ENCODE measurements at regions not wholly inside any gene's neighbourhood (a gene's known extent, or its start where the extent isn't known, plus 50 kb on each side); places are given as distances from the start of the nearest gene placed in this dataset.
A peak's percentile ranks its signal among the peaks of the same experiment; 100 is the strongest.

DNA sequence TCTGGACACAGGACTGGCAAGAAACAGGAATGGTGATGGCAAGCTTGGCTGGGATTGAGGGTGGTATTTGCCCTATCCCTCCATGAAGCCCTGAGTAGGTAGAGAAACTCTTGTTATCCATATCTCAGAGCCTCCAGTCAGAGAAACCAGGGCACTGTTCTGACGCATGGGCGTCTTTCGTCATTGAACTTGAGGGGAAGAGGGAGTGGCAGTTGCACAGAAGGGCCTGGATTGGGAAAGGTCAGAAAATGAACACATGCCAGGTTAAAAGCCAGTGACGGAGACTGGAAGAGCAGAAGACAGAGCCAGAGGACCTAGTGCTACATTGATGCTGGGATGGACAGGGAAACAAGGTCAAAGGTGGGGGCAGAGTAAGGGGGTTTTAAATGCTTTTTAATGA lies 516.7 kb downstream of the PLPP3 start:
- DNase-seq: no peak

DNA sequence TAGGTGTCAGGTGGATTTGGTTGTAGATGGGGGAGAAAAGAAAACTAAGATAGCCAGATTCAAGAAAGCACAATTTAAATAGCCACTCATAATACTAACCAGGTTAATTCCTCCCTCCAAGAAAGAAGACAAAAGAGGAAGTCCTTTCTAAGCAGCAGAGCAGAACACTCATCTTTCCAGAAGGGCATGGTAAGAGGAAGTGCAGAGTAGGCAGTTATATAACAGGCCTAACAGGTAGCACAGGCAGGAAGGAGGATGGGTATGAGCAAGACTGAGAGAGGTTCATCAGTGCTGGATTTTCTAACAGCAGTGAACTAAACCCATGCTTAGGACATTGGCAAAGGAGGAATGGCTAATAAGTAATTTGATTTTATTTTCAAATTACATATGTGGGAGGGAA lies 517.5 kb downstream of the PLPP3 start:
- no peak for DNase-seq

DNA sequence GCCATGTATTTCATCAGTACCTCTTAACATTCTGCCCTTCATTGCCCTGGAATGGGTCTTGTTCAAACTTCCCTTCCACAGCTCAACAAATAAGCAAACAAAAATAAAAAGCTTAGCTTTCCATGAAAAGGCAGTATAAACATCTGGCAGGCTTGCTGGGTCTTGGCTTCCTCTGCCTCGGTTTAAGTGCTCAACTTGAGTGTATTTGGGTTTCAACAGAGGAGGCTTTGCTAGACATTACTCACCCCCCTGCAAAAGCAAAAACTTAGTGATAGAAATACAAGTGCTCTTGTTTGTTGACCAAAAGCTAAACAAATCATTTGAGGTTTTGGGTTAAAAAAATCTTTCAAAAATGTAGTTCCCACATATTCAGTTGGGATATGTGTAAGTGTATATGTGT lies 518.5 kb downstream of the PLPP3 start:
- peak in 1 of 2 experiments; percentile 20 for DNase-seq

DNA sequence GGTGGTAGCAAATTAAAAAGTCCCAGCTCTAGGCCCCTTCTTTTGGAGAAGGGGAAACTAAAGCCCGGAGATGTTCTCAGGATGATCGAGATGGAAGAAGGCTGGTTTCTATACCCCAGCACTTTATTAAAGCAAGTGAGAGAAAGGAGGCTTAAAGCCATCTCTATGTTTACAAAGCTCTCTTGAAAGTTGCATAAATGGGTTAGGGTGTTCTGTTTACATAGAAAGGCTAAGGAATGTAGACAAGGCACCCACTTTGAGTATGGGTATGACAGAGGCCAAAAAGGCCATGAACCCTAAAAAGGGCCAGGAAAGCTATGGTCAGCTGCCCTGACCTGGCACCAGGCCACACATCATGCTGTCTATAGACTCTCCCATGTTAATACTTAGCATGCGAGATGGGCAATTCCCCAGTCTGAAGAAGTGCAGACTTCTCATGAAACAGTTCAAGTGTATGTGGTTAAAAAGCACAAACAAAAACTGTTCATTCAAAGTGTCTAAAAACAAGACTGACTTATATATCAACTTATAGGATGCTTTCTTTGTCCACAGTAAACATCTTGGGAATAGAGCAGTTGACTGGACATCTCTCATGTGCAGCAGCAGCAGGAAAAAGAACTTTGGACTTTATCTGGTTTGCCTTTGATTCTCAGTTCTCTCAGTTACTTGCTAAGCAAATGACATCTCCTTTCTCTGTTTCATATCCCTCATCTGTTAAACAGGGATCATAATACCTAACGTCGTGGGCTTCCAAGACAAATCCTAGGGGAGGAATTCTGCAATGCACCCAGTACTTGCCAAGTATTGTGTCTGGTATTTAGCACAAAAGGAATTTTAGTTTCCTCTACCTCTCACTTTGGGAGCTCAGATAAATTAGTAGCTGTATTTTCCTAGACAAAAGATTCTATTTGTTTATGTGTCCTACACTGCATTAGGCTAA lies 521.6 kb downstream of the PLPP3 start:
- DNase-seq: no peak

DNA sequence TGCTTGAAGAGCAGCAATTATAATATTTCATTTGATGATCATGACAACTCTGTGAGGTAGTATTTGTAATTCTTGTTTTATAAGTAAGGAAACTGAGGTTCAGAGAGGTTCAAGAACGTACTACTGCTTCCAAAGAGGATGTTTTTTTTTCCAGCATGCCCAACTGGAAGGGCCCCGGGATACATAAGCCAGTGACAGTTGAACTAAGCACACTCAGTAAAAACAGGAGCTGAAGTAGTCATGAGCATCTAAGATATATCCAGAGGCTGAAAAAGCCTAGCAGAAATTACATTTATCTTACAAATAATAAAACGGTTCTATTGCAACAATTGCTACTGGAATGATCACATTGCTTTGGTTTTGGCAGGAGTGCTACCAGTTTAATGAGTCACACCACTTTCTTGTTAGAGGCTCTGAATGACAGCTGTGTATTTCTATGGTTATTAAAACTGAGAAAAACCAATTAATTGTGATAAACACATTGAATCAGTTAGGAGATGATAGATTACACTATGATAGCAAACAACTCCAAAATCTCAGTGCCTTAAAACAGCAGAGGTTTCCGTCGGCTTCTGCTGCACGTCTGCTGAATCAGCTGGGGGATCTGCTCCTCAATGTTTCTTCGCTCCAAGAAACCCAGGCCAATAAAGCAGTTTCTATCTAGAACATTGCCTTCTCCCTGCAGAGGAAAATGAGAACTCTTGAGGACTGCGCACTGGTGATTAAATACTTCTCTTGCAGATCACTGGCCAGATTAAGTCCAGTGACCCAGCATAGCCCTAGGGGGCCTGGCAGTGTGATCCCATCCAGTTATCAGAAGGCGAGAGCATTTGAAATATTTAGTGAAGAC lies 522.7 kb downstream of the PLPP3 start:
- DNase-seq: peak in 1 of 2 experiments; percentile 34

DNA sequence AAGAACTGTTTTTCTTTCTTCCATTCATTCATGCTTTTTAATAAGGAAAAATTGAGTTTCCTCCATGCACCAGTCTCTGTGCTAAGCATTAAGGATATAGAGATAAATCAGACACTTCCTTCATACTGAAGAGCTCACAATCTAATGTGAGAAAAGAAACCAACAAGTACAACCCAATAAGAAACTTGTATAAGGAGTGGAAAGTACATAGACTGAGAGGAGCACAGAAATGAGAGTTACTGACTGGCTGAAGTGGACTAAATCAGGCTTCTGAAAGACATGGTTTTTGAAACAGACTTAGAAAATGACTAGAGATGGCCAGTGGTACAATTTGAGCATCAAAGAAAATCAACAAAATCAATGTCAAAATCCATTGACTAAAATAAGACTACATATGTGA lies 524.4 kb downstream of the PLPP3 start:
- DNase-seq: no peak

DNA sequence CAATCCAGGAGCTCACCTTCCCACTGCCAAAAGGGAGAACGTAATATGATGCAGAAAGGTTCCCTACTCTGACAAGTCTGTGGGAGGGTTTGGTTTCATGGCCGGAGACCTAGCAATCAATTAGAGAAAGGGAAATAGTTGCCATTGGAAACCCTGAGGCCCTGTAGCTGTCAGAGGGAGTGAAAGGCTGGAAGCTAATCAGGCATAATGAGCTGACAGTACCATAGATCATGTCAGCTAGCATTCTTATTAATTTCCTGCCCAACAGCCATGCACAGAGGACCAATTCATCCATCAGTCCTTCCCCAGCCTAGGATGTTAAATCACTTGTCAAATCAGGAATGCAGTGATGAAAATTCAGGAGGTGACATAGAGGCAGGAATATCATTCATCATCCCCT lies 527.3 kb downstream of the PLPP3 start:
- no peak for DNase-seq

DNA sequence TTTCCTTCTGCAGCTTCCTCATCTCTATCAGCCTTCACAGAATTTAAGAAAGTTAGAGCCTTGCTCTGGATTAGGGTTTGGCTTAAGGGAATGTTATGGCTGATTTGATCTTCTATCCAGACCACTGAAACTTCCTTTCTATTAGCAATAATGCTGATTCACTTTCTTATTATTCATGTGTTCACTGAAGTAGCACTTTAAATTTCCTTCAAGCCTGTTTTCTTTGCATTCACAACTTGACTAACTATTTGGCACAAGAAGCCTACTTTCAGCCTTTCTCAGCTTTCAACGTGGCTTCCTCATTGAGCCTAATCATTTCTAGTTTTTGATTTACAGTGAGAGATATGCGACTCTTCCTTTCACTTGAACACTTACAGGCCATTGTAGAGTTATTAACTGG lies 528.5 kb downstream of the PLPP3 start:
- DNase-seq: no peak

DNA sequence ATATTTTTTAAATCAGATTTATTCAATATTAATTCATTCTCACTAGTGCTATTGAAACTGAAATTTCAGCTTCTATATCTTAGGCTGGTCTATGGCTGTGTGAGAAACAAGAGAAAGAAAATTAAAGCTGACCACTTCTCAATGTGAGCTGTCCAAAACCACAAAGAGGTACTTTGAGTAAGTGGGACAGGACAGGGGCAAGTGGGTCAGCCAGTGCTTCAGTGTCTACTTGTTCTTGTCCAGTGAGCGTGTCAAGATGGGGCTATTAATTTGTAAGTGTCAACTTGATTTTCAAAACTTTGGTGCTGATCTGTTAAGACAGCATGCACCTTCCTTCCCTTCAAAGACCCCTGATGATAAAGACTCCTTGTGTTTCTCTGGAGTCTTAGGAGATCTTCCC lies 533.9 kb downstream of the PLPP3 start:
- DNase-seq: no peak

DNA sequence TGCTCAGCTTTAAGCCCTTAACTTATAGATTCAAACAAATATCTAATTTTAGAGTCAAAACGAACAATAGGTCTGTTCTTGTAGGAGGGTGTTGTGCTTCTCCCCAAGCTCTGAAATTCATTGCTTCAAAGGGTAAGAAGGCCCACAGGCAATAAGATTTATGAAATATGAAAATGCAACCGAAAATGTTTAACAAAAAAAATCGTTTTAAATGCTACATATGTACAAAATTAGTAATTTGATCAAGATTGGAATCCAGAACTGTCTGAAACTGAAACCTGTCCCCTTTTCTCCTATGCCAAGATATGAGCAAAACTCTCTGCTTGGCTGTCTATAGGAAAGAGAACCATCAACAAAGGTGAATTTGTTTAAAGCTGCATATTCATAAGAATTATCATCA lies 534.3 kb downstream of the PLPP3 start:
- DNase-seq: no peak

DNA sequence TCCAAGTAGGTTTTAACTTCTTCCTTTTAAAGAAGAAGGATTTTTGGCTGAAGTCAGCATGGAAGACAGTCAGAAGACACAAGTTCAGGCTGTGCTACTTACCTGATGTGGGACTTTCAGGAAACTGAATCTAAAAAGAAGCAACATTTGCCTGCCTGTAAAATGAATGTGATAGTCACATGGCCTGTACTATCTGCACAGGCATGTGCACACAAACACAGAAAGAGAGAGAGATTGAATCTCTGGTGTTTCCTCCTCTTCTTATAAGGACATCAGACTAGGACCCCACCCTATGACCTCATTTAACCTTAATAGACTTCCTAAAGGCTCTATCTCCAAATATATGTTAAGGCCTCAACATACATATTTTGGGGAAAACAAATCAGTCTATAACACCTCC lies 542.9 kb downstream of the PLPP3 start:
- DNase-seq: no peak

DNA sequence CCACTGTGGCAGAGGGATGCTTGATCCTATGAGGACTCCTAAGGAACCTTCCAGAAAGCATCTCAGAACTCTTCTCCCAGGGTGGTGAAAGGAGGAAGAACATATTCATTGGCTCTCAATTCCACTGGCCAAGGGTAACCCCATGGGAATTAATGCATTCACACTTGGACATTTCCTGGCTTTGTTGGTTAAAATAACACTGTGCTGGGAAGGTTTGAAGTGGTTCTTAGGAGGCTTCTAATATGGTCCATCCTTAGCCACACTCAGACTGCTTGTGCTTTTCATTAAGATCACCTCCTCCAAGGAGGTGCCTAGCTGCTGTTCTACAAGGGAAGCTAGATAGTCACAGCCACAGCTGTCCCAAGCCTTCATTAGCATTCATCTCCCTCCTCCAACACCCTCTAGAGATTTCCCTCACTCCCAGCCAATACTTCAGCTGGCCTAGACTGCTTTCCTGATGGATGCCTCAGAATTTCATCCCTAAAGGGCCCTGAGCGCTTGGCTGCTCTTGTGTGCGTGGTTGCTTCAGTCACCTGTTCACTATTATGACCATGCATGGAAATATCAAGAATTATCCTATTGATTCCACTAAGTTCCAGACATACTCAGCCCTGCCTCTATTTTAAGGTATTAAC lies 544.4 kb downstream of the PLPP3 start:
- DNase-seq: no peak

DNA sequence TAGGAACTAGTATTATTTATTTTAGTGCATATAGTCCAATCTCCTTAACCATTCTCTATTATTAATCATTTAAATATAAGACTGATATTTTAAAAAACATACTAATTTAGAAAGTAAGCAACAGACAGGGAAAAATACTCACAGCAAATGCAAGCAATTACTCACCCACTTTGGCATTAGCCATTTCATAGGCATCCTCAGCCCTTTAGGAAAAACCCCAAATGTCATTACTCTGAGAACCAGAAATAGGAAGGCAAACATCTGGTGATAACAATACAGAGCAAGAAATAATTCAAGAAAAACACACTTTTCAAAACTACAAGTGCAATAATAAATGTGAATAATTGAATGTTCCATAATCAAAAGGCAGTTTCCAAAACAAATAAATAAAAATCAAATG lies 545.1 kb downstream of the PLPP3 start:
- no peak for DNase-seq

DNA sequence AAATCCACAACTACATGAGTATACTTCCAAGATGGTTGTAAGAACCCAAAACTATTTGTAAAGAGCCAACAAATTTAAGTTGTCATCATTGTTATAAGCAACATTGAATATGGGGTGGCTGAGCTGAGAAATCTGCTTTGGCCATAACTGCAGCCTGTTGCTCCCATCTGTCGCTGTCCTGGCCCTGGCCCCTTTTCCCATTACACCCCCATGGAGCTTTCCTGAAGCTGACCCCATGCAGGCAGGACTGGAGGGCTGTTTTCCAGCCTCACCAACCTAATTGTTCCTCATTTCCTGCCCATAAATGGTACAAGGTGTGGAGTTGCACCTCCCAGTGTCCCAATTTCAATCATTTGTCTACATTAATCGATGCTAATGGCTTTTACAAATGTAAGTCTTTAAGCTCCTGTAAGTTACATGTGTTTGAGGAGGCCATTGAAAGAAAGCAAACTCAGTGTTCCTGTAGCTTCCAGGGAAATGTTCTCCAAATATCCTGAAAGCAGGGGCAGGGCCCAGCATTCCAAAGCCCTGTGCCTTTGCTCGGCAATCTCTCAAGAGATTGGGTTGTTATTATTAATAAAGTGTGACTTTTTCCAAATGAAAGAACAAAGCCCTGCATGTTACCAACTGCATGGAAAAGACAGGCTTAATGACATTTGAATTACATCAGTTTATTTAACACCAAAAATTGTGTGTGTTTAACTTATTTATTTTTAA lies 545.9 kb downstream of the PLPP3 start:
- no peak for DNase-seq

DNA sequence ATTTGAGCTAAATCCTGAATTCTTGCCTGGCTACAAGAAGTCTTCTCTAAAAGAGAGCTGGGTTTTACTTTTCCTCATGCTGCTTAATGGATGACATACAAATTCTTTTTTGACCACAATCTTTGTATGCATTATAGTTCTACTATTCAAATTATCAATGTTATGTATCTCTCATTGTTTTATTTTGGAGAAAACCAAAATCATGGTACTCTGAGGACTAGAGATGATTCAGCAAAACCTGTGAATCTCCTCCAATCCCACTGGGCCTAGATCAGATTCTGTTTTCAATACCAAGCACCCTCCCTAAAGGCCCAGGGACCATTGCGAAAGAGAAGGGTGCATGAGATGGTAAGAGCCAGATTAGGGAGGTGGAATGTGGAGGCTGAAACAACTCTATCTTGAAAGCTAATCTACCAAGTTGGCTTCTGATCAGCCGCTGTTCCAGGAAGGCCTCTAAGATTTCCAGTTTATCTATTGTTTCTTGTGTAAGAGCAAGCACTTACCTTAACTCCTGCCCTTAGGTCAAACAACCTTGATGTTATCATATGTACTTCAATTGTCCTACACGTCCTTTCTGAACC lies 547.2 kb downstream of the PLPP3 start:
- DNase-seq: no peak

DNA sequence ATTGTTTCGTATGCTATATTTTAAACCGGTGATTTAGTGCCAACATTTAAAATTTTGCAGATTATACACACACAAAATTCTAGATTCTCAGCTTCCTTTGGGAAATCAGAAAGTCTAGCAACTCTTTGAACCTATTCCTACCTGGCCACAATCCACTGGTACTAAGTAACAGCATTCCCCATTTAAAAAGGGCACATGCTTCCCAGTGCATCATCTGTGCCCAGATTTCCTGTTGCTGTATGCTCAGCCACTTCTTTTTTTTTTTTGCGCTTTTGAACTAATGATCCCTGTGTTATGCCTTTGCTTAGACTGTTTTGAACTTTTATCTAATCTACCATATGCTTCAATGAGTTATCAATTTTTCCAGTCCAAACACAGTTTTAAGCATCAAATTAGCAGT lies 548.4 kb downstream of the PLPP3 start:
- no peak for DNase-seq

DNA sequence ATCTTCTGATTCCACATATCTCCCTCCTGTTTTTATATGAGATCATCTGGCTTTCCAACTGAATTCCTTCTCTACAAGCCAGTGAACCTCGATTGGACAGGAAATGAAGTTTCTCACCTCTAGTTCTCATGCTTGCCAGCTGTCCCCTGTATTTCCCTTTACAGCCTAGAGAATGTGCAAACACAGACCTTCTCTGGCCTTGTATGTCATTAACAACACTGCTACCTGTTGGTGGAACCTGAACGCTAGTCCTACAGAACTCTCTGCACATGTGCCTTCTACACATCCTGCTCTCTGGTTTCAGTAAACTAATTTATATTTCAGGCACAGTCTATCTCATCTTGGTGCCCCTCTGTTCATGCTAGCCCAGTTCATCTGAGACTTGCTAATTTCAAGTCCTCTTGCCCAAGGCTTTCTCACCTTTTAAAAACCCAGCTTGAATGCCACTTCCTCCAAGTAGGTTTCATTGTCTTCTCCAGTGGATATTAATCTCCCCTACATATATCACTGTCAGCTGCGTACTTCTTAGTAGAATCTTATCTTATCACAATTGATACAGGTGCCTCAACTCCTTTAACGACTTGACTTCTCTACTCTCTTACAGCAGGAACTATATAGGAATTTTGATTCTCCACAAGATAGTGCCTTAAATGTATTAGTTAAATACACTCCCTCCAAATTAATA lies 549.9 kb downstream of the PLPP3 start:
- DNase-seq: no peak

DNA sequence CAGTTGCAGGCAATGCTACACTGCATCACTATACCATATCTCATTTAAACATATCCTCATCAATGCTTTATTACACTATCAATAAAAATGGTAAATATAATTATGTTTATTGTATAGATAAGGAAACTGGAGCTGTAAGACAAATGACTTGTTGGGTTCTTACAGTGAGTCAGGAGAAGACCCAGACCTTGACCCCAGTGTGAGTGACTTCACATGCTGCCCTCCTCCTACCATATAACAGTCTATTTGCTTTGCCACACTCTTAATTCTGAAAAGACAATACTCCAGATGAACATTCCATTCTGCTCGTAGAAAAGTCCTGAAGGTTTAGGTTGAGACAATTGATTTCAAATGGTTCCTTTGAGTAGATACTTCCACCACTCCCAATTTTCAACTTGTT lies 550.5 kb downstream of the PLPP3 start:
- no peak for DNase-seq

DNA sequence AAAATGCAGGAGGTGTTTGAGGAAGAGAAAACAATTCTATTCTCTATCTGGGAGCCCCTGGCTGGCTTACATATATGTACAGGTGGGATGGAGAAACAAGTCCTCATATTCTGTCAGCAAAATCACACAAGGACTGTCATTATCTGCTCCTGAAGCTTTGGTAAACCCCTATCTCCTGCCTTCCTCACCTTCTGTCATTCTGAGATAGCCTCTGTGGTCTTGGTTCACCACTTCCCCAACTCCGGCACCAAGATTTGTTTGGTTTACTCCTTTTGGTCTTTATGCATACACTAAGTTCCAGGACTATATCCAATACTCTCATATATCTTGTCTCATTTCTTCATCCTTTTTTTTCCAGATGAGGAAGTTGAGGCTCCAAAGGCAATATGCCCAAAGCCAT lies 551.1 kb downstream of the PLPP3 start:
- DNase-seq: no peak

DNA sequence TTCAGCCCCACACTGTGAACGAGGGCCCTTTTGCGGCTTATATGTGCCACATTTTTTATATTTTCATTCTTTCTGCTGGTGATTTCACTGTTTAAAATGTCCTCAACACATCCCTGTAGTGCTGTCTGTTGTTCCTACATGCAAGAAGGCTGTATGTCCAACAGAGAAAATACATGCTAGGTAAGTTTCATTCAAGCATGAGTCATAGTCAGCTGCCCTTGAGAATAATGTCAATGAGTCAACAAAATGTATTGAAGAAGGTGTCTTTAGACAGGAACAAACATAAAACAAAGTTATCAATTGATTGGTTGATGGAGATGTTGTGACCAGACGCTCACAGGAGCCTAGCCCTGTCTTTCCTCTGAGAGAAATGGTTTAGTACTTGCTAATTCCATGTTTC lies 553.4 kb downstream of the PLPP3 start:
- no peak for DNase-seq

DNA sequence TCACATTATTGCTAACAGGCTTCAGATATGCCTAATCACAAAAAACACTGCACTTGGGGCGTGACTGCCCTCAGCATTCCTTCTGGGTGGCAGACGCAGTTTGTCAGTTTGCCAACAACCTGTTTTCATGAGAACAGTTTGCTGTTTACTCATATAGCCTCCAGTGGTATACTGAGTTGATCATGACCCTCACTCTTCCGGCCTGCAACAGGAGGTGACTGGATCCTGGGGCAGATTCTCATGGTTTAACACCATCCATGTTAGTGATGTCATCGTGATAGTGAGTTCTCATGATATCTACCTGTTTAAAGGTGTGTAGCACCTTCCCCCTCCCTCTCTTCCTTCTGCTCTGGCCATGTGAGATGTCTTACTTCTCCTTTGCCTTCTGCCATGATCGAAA lies 555.2 kb downstream of the PLPP3 start:
- no peak for DNase-seq

DNA sequence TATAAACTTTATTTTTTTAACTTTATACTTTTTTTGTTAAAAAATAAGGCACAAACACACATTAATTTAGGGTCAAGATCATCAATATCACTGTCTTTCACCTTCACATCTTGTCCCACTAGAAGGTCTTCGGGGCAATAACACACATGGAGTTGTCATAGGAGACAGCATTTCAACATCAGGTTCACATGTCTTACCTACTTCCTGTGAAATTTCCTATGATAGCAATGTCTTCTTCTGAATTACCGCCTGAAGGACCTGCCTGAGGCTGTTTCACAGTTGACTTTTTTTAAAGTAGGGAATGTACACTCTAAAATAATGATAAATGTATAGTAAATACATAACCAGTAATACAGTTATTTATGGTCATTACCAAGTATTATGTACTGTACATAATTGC lies 559.4 kb downstream of the PLPP3 start:
- no peak for DNase-seq
